ENCODE measurements at regions not wholly inside any gene's neighbourhood (a gene's known extent, or its start where the extent isn't known, plus 50 kb on each side); places are given as distances from the start of the nearest gene placed in this dataset.

DNA sequence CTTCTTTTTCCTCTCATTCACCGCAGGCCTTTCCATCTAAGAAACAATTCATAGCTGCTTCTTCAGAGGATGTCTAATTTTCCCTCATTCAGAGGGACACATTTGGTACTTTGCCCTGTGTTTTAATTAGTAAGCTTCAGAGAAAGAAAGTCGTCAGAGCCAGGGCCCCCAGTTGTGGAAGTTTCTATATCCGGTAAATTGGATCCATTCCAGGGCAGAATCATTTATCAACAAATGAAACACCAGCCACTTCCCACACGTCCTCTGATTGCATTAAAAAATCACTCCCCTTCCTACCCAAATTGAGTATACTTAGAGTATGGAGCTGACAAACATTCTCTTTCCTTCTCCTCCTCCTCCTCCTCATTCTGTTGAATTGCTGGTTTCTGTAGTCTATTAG is 205.8 kb upstream of the HDAC9 start:
- H3K4me3 ChIP-seq (ENCODE audit: low read depth, low read length), result no peak overlapping the region
- ChIA-PET CTCF (interaction anchor here (2.0 kb wide), 1 partner anchor 608 kb away, joined by 4 read pairs; no protein-coding TSS in a partner anchor), POLR2A (no interaction called here)
- DNase-seq (ENCODE audit: low read depth, low spot score), result no peak
- TF ChIP-seq, protein P1, sequence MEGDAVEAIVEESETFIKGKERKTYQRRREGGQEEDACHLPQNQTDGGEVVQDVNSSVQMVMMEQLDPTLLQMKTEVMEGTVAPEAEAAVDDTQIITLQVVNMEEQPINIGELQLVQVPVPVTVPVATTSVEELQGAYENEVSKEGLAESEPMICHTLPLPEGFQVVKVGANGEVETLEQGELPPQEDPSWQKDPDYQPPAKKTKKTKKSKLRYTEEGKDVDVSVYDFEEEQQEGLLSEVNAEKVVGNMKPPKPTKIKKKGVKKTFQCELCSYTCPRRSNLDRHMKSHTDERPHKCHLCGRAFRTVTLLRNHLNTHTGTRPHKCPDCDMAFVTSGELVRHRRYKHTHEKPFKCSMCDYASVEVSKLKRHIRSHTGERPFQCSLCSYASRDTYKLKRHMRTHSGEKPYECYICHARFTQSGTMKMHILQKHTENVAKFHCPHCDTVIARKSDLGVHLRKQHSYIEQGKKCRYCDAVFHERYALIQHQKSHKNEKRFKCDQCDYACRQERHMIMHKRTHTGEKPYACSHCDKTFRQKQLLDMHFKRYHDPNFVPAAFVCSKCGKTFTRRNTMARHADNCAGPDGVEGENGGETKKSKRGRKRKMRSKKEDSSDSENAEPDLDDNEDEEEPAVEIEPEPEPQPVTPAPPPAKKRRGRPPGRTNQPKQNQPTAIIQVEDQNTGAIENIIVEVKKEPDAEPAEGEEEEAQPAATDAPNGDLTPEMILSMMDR (IDR thresholded peaks at IDR 0.05; ENCODE audit: insufficient read depth, low read length, missing control alignments), result no peak

DNA sequence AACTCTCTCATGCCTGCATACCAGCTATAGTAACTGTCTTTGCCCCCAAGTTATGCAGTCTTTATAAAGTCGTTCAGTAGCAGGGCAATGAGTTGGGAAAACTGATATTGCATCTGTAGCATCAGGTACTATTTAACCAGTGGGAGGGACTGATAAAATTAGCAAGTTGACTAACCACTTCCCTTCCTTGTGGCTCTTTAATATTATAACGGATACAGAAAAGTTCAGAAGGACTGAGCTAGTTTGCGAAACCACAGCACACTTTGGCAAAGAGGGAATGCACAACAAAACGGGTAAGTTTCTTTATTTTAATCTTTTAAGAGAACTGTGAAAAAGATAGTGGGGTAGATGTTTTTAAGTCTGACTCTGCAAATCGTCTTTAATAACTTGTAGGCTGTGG is 205.3 kb upstream of the HDAC9 start:
- CTCF ChIA-PET, result interaction anchor here (2.0 kb wide), 1 partner anchor 609 kb away, joined by 4 read pairs; no protein-coding TSS in a partner anchor
- POLR2A ChIA-PET, result no interaction called here
- TF ChIP-seq, protein P1 (IDR thresholded peaks at IDR 0.05; ENCODE audit: insufficient read depth, low read length, missing control alignments), result no peak
- no peak for DNase-seq (ENCODE audit: low read depth, low spot score)
- H3K4me3 ChIP-seq (ENCODE audit: low read depth, low read length), result no peak overlapping the region

DNA sequence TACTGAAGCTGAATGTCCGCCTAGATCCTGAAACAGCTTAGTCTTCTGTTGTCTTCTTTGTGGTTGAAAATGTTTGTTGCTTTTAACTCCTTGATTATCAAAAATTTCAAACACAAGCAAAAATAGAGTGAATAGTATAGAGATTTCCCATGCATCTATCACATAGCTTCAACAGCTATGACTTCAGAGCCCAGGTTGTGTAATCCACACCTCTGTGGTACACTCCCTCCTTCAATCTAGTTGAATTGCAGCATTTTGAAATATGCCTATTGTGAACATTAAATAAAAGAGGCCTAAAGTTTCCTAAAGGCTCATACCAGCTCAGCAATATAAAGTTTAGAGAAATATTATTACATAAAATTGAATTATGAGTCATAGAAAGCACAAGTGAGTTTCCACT is 204.7 kb upstream of the HDAC9 start:
- TF ChIP-seq, protein P1 (IDR thresholded peaks at IDR 0.05; ENCODE audit: insufficient read depth, low read length, missing control alignments), result no peak
- H3K4me3 ChIP-seq (ENCODE audit: low read depth, low read length), result no peak overlapping the region
- DNase-seq (ENCODE audit: low read depth, low spot score), result no peak
- ChIA-PET POLR2A (no interaction called here), CTCF (interaction anchor here (2.0 kb wide), 1 partner anchor 609 kb away, joined by 4 read pairs; no protein-coding TSS in a partner anchor)

DNA sequence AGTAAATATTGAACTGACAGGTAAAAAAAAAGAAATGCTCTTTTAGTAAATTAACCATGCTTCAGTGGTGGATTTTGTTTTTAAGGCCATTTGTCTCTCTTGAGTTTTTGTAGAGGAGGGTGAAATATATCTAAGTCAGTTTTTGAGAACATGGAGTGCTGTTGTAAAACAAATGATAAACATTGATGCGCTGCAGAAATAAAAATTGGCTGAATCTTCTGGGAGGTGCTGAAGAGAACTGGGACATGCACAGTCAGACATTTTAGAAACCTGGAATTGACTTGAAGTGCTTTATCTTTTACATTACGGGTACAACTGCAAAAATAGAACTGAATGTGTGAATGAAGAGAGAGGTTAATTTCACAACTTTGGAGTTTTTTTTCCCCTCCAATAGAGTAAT is 203.0 kb upstream of the HDAC9 start:
- CTCF ChIA-PET, result interaction anchor here (0.6 kb wide), 1 partner anchor 362 kb away, joined by 3 read pairs; no protein-coding TSS in a partner anchor
- H3K4me3 ChIP-seq (ENCODE audit: low read depth, low read length), result no peak overlapping the region
- POLR2A ChIA-PET, result no interaction called here
- TF ChIP-seq, protein P1 (IDR thresholded peaks at IDR 0.05; ENCODE audit: insufficient read depth, low read length, missing control alignments), result no peak
- no peak for DNase-seq (ENCODE audit: low read depth, low spot score)

DNA sequence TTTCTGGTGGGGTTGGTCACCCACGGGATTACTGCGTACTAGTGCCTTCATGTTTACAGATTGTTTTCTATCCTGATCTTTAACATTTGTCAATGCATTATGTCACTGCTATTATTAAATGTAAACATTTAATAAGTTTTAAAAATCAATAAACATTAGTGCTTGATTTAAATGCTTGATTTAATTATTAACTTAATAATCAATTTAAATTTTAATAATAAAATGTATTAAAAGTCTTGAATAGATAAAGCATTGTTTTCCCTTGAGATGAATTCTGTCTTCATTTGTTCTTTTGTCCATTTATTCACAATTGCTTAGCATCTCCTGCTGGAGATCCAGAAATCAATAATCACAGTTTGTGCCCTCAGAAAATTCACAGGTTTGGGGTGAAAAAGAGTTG is 201.8 kb upstream of the HDAC9 start:
- ChIA-PET CTCF (no interaction called here), POLR2A (no interaction called here)

DNA sequence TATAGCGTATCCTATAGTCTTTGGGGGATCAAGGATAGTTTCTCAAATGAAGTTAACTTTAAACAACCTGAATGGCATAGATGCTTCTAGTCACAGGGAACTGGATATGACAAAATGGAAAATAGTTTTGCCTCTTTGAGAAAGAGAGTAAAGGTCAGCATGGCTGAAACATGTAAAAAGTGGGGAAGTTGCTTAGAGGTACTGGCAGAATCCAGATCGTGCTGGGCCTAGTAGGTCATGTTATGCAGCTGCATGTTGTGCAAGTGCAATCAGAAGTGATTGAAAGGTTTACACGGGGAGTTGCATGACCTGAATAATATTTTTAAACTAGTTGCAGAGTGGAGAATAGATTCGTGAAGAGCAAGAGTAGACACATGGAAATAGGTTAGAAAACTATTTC is 201.1 kb upstream of the HDAC9 start:
- POLR2A ChIA-PET, result no interaction called here
- no peak overlapping the region for H3K4me3 ChIP-seq (ENCODE audit: low read depth, low read length)
- DNase-seq (ENCODE audit: low read depth, low spot score), result no peak
- CTCF ChIA-PET, result interaction anchor here (0.9 kb wide), 1 partner anchor 27 kb away, joined by 3 read pairs; no protein-coding TSS in a partner anchor
- TF ChIP-seq, protein P1 (IDR thresholded peaks at IDR 0.05; ENCODE audit: insufficient read depth, low read length, missing control alignments), result no peak

More for the DNA sequence above, 201.8 kb upstream of the HDAC9 start:
- TF ChIP-seq, protein P1 (IDR thresholded peaks at IDR 0.05; ENCODE audit: insufficient read depth, low read length, missing control alignments), result no peak
- H3K4me3 ChIP-seq (ENCODE audit: low read depth, low read length), result no peak overlapping the region
- DNase-seq (ENCODE audit: low read depth, low spot score), result no peak

Measured in AG04449 (cell line).